ENCODE measurements at regions not wholly inside any gene's neighbourhood (a gene's known extent, or its start where the extent isn't known, plus 50 kb on each side); places are given as distances from the start of the nearest gene placed in this dataset.

DNA sequence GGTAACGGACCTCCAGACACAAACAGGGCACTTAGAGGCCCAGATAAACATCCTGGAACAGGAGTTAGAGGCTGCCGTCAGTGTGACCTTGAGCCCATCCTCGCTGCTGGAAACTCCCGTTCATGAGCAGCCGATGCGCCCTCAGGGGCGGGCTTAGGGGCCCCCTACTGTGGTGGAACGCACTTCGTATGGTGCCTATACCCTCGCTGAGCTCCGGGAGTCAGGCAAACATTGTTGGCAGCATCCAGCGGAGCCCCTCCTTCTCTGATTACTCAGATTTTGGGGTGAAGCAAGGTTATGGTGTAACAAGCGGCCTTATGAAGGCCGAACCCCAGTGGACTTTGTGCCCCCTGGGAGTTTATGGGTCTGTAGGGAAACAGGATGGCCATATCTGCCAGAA lies 205.3 kb upstream of the SYT4 start:
- no peak for DNase-seq

- DNase-seq = no peak
Measured at GRCh38 chr18:43484710-43485109, 207.4 kb upstream of the SYT4 start.

DNA sequence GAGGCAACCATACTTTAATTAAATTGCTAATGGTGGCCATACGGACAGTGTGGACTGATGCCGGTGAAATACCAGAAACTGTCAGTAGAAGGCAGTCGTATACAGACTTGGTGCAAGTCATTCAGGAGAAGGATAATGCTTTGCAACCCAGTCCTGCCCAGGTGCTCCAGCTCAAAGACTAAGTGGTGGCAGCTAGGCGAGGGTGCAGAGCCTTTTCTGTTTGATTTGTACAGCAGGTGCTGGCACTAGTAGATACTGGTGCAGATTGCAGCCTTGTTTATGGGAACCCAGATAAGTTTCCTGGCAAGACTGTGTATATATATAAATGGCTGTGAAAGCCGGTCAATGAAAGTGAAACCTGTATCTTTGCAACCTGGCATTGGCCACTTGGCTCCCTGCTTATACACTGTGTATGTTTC lies 208.3 kb upstream of the SYT4 start:
- DNase-seq = no peak

- no peak for DNase-seq
Measured at GRCh38 chr18:43486462-43486861, 209.2 kb upstream of the SYT4 start.

- no peak for DNase-seq
Measured at GRCh38 chr18:43501099-43501498, 223.8 kb upstream of the SYT4 start.

GRCh38 chr18:43506935-43507334 lies 229.6 kb upstream of the SYT4 start:
- no peak for DNase-seq

GRCh38 chr18:43507842-43508481 lies 230.7 kb upstream of the SYT4 start:
- no peak for DNase-seq

- no peak for DNase-seq
Measured at GRCh38 chr18:43514747-43515146, 237.5 kb upstream of the SYT4 start.

- no peak for DNase-seq
Measured at GRCh38 chr18:43515481-43515880, 238.2 kb upstream of the SYT4 start.

DNA sequence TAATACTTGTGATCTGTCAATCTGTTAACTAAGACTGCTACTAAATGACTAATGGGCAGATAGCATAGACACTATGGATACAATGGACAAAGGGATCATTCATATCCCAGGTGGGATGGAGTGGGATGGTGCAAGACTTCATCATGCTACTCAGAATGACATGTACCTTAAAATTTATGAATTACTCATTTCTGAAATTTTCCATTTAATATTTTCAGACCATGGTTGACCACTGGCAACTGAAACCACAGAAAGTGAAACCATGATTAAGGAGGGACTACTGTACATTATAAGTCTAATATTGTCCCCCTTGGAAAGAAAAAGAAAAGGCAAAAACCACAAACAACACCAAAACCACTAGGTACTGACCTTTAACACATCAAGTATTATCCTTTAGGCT lies 247.0 kb upstream of the SYT4 start:
- no peak for DNase-seq

GRCh38 chr18:43525169-43525568 lies 247.9 kb upstream of the SYT4 start:
- DNase-seq = no peak

GRCh38 chr18:43526426-43527145 lies 249.3 kb upstream of the SYT4 start:
- DNase-seq = no peak

GRCh38 chr18:43531438-43531837 lies 254.1 kb upstream of the SYT4 start:
- no peak for DNase-seq

DNA sequence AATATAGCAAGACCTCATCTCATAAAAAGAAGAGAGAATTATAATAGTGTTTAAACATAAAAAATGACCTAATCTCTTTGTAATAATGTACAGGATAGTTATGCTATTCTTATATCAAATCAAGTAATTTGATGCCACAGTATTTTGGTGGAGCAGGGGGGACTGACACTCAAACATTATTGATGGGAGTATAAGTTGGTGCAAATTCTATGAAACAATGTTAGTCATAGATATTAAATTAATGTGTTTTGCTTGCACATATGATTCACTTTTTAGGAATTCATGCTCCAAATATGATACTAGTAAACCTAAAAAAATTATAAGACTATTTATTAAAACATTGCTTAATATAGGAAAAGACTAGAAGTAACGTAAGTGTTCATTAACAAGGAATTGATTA lies 256.1 kb upstream of the SYT4 start:
- DNase-seq = no peak

- no peak for DNase-seq
Measured at GRCh38 chr18:43534511-43534910, 257.2 kb upstream of the SYT4 start.

DNA sequence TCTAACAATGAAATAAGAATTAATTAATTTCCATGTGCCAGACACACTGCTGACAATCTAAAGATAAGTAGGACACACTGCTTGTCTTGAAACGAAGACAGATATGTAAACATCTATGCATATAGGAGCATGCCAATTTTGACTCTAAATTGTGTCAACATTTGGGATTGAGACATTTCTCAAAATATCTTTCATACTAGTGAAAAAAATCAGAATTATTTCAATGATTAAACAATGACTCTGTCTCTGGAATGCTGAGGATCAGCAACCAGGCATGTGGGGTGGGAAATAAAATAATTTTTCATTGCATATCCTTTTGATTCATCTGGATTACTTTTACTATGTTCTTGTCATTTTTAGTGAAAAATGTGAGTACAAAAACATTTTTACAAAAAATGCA lies 262.6 kb upstream of the SYT4 start:
- DNase-seq = no peak

- no peak for DNase-seq
Measured at GRCh38 chr18:43542016-43542415, 264.7 kb upstream of the SYT4 start.

DNA sequence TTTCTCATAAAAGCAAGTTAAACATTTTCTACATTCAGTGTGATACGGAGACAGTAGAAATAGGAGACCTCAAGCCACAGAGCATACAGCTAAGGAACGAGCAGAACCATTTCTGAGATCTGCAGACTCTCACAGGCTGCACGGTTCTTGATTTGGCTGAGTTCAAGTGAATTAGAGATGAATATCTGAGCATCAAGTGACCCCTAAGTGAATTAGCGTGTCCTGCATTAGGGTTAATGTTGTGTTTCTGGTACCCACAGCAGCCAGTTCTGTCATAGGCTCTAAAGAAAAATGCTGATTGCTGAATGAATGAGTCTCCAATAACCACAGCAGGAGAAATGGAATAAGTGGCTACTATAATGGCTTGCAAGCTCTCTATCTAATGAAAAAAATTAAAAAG lies 265.9 kb upstream of the SYT4 start:
- DNase-seq = no peak

GRCh38 chr18:43547456-43547855 lies 270.2 kb upstream of the SYT4 start:
- no peak for DNase-seq

DNA sequence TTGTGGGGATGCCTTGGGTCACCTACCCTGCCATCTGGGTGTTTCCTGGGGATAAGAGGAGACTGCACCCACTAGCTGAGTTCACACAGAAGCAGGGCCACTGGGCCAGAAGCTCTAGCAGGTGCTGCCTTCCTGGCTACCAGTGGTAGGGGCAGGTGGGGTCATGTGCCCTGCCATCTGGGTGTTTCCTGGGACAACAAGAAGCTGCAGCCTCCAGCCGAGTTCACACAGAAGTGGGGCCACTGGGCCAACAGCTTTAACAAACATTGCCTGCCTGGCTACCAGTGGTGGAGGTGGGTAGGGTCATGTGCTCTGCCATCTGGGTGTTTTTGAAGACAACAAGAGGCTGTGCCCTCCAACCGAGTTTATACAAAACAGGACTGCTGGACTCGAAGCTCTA lies 282.2 kb upstream of the SYT4 start:
- DNase-seq = no peak

- DNase-seq = no peak
Measured at GRCh38 chr18:43563780-43564179, 286.5 kb upstream of the SYT4 start.

- no peak for DNase-seq
Measured at GRCh38 chr18:43570593-43570992, 293.3 kb upstream of the SYT4 start.

- peak in 1 of 5 donors; percentile 8 for DNase-seq
Measured at GRCh38 chr18:43571078-43571689, 293.9 kb upstream of the SYT4 start.

GRCh38 chr18:43572163-43572562 lies 294.9 kb upstream of the SYT4 start:
- DNase-seq = no peak

All from T-helper 1 cell (primary cell).